Caco-2 (cell line): ENCODE measurements at regions not wholly inside any gene's neighbourhood (a gene's known extent, or its start where the extent isn't known, plus 50 kb on each side); places are given as distances from the start of the nearest gene placed in this dataset.

ENCODE experiments used
- BruUV-seq: library from RNA; stranded (reverse); fragments of 400-500 nt; replicated peaks from 2 replicates; lab custom pipeline; 2021; lab: Mats Ljungman, UMichigan
- CTCF ChIA-PET: fragments of 300-600 bp; sonication (Branson Sonifier 250); formaldehyde crosslinking; loops from one replicate; lab custom pipeline; 2022; ENCODE audit warnings: antibody characterized with exemption; lab: Charles Lee
- POLR2A ChIA-PET: fragments of 300-600 bp; sonication (Branson Sonifier 250); formaldehyde crosslinking; loops from one replicate; lab custom pipeline; 2022; ENCODE audit warnings: antibody characterized with exemption; lab: Charles Lee
- DNase-seq, 2 experiments: peaks; one replicate each; pipeline versions ENCODE4 v3.0.0 to v3.0.0-alpha.2; 2020 to 2022
- H3K27me3 ChIP-seq: replicated peaks from 2 replicates; pipeline ENCODE4 v1.6.0; 2011; ENCODE audit warnings: low read length; ENCODE audit not compliant: control insufficient read depth, insufficient read depth
- H3K36me3 ChIP-seq: 2 replicates; pipeline ENCODE4 v1.5.1; 2011; ENCODE audit warnings: low read length; ENCODE audit not compliant: control insufficient read depth, insufficient read depth
- H3K4me1 ChIP-seq: fragments of 250-450 bp; sonication (Bioruptor Pico); 2 replicates; pipeline ENCODE4 v1.5.1; 2020; ENCODE audit warnings: mild to moderate bottlenecking
- H3K4me3 ChIP-seq: 2 replicates; pipeline ENCODE4 v1.5.1; 2011; ENCODE audit warnings: low read depth, mild to moderate bottlenecking, control low read depth, low read length
- H3K9me3 ChIP-seq: fragments of 250-450 bp; sonication (Bioruptor Pico); 2 replicates; pipeline ENCODE4 v1.5.1; 2020; ENCODE audit warnings: mild to moderate bottlenecking, moderate library complexity
- H3K27ac Mint-ChIP-seq: one replicate; pipeline ENCODE4 v1.8.0; 2022; ENCODE audit warnings: mixed read lengths; ENCODE audit not compliant: unreplicated experiment
- H3K27me3 Mint-ChIP-seq: one replicate; pipeline ENCODE4 v1.8.0; 2022; ENCODE audit warnings: mixed read lengths; ENCODE audit not compliant: insufficient read depth, unreplicated experiment
- H3K36me3 Mint-ChIP-seq: one replicate; pipeline ENCODE4 v1.8.0; 2022; ENCODE audit warnings: mild to moderate bottlenecking, mixed read lengths; ENCODE audit not compliant: insufficient read depth, unreplicated experiment
- H3K4me1 Mint-ChIP-seq: one replicate; pipeline ENCODE4 v1.8.0; 2022; ENCODE audit warnings: low read depth, mixed read lengths; ENCODE audit not compliant: unreplicated experiment
- H3K4me3 Mint-ChIP-seq: one replicate; pipeline ENCODE4 v1.8.0; 2022; ENCODE audit warnings: mild to moderate bottlenecking, moderate library complexity, mixed read lengths; ENCODE audit not compliant: unreplicated experiment
- H3K9me3 Mint-ChIP-seq: one replicate; pipeline ENCODE4 v1.8.0; 2022; ENCODE audit warnings: mixed read lengths; ENCODE audit not compliant: unreplicated experiment
- intact Hi-C: fragments of 100-400 bp; cut with micrococcal nuclease; formaldehyde crosslinking; loops from one replicate; pipeline ENCODE4 v1.10.0; 2022; ENCODE audit not compliant: unreplicated experiment
- TF ChIP-seq, protein P1 (sequence below), 2 experiments: fragments of 200-600 bp in 1 of 2; IDR thresholded peaks; 1 replicate in 1 of 2; 2 replicates in 1 of 2; pipeline versions ENCODE4 v1.5.1 to v1.8.0; 2011 to 2022; ENCODE audit warnings: antibody characterized with exemption in 1 of 2, control low read depth in 1 of 2, inconsistent platforms in 1 of 2, low read depth in 1 of 2, low read length in 1 of 2, mild to moderate bottlenecking in 1 of 2, moderate library complexity in 1 of 2; ENCODE audit not compliant: insufficient read depth in 1 of 2, severe bottlenecking in 1 of 2, unreplicated experiment in 1 of 2

DNA sequence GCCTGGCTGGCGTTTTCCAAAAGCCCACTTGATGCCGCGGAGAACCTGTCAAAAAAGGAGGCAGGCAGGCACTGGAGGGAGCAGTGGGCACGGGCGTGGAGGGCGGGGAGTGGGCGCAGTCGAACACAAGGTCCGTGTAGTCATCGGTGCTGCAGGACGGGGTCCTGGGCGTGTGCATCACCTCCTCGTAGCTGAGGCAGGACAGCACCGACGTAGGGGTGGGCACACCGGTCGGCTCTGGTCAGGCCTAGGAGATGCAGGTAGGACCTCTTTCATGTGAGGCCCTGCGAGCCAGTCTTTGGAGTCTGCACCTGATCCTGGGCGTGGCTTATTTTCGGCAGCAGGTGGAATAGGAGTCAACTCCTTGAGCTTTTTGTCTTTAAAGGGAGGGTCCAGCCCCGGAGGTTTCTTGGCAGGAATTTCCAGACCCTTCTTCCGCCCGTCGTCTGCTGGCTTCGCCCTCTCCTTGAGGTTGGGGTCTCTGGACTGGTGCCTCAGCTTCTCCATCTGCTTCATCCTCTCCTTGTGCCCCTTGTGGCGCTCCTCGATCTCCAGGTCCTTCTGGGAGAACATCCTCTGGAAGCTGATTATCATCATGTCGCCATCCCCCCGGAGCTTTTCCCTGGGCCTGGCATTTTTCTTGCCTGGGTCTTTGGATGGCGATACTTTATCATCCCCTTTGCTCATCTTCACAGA is 892.5 kb upstream of the LRRTM1 start:
- H3K27me3 ChIP-seq: no peaks in the 10 kb centered on the region; the same call in 1 of the 2 replicates
- H3K4me1 Mint-ChIP-seq: no peaks in the 10 kb centered on the region
- ChIA-PET CTCF (no interaction called here), POLR2A (no interaction called here)
- no peak for DNase-seq
- H3K9me3 Mint-ChIP-seq: no peaks in the 10 kb centered on the region
- no peak overlapping the region for H3K27ac Mint-ChIP-seq
- H3K9me3 ChIP-seq: 0 out of 2 replicates have a peak, but pooled peaks cover 12% of the 10 kb centered on the region
- TF ChIP-seq, protein P1, sequence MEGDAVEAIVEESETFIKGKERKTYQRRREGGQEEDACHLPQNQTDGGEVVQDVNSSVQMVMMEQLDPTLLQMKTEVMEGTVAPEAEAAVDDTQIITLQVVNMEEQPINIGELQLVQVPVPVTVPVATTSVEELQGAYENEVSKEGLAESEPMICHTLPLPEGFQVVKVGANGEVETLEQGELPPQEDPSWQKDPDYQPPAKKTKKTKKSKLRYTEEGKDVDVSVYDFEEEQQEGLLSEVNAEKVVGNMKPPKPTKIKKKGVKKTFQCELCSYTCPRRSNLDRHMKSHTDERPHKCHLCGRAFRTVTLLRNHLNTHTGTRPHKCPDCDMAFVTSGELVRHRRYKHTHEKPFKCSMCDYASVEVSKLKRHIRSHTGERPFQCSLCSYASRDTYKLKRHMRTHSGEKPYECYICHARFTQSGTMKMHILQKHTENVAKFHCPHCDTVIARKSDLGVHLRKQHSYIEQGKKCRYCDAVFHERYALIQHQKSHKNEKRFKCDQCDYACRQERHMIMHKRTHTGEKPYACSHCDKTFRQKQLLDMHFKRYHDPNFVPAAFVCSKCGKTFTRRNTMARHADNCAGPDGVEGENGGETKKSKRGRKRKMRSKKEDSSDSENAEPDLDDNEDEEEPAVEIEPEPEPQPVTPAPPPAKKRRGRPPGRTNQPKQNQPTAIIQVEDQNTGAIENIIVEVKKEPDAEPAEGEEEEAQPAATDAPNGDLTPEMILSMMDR (IDR thresholded peaks at IDR 0.05; ENCODE audit: insufficient read depth in 1 of 2, low read depth in 1 of 2, low read length in 1 of 2, severe bottlenecking in 1 of 2, unreplicated experiment in 1 of 2): no peak
- no peaks in the 10 kb centered on the region for H3K36me3 ChIP-seq
- H3K27me3 Mint-ChIP-seq: no peaks in the 10 kb centered on the region
- H3K4me1 ChIP-seq: no peaks in the 10 kb centered on the region
- no peak overlapping the region for H3K4me3 Mint-ChIP-seq
- no peaks in the 10 kb centered on the region for H3K36me3 Mint-ChIP-seq
- H3K4me3 ChIP-seq: no peak overlapping the region
- intact Hi-C loops: no loop called here
- no TSS peak for BruUV-seq

- Mint-ChIP-seq H3K27me3 (no peaks in the 10 kb centered on the region), H3K4me3 (no peak overlapping the region), H3K4me1 (no peaks in the 10 kb centered on the region), H3K36me3 (no peaks in the 10 kb centered on the region), H3K9me3 (no peaks in the 10 kb centered on the region), H3K27ac (no peak overlapping the region)
- intact Hi-C loops: no loop called here
- no peaks in the 10 kb centered on the region for H3K4me1 ChIP-seq
- H3K9me3 ChIP-seq: 0 out of 2 replicates have a peak, but pooled peaks cover 12% of the 10 kb centered on the region
- DNase-seq: no peak
- ChIA-PET CTCF (no interaction called here), POLR2A (no interaction called here)
- no peak overlapping the region for H3K4me3 ChIP-seq
- no peaks in the 10 kb centered on the region for H3K36me3 ChIP-seq
- TF ChIP-seq, protein P1 (IDR thresholded peaks at IDR 0.05; ENCODE audit: insufficient read depth in 1 of 2, low read depth in 1 of 2, low read length in 1 of 2, severe bottlenecking in 1 of 2, unreplicated experiment in 1 of 2): no peak
- no TSS peak for BruUV-seq
- H3K27me3 ChIP-seq: no peaks in the 10 kb centered on the region; the same call in 1 of the 2 replicates
Observed at GRCh38 chr2:81196383-81196851, 891.9 kb upstream of the LRRTM1 start.

GRCh38 chr2:81195774-81196382 is 891.3 kb upstream of the LRRTM1 start:
- no TSS peak for BruUV-seq
- H3K27ac Mint-ChIP-seq: no peak overlapping the region
- Histone ChIP-seq H3K27me3 (no peaks in the 10 kb centered on the region; the same call in 1 of the 2 replicates), H3K9me3 (0 out of 2 replicates have a peak, but pooled peaks cover 12% of the 10 kb centered on the region), H3K36me3 (no peaks in the 10 kb centered on the region), H3K4me1 (no peaks in the 10 kb centered on the region), H3K4me3 (no peak overlapping the region)
- ChIA-PET CTCF (no interaction called here), POLR2A (no interaction called here)
- H3K4me1 Mint-ChIP-seq: no peaks in the 10 kb centered on the region
- H3K36me3 Mint-ChIP-seq: no peaks in the 10 kb centered on the region
- H3K4me3 Mint-ChIP-seq: no peak overlapping the region
- intact Hi-C loops: no loop called here
- TF ChIP-seq, protein P1 (IDR thresholded peaks at IDR 0.05; ENCODE audit: insufficient read depth in 1 of 2, low read depth in 1 of 2, low read length in 1 of 2, severe bottlenecking in 1 of 2, unreplicated experiment in 1 of 2): no peak
- H3K27me3 Mint-ChIP-seq: no peaks in the 10 kb centered on the region
- no peak for DNase-seq
- no peaks in the 10 kb centered on the region for H3K9me3 Mint-ChIP-seq
